GM12873 (cell line): ENCODE measurements at regions not wholly inside any gene's neighbourhood (a gene's known extent, or its start where the extent isn't known, plus 50 kb on each side); places are given as distances from the start of the nearest gene placed in this dataset.

Experiments
- CTCF ChIP-seq: IDR thresholded peaks from 2 replicates; pipeline ENCODE4 v1.5.1; 2012; ENCODE audit warnings: low read depth, mild to moderate bottlenecking, moderate library complexity, low read length, control low read depth; ENCODE audit not compliant: insufficient read depth; ENCODE audit errors: missing control alignments

GRCh38 chr20:60310560-60311349 is 352.5 kb downstream of the CDH26 start:
- TF ChIP-seq CTCF = no peak

GRCh38 chr20:60313191-60313590 is 355.0 kb downstream of the CDH26 start:
- TF ChIP-seq CTCF = no peak

GRCh38 chr20:60313614-60314013 is 355.4 kb downstream of the CDH26 start:
- TF ChIP-seq CTCF = no peak

GRCh38 chr20:60314727-60315126 is 356.5 kb downstream of the CDH26 start:
- no peak for TF ChIP-seq CTCF

- TF ChIP-seq CTCF = no peak
Observed at GRCh38 chr20:60316476-60317158, 358.4 kb downstream of the CDH26 start.

- no peak for TF ChIP-seq CTCF
Observed at GRCh38 chr20:60317401-60317800, 359.2 kb downstream of the CDH26 start.

GRCh38 chr20:60321601-60322000 is 363.4 kb downstream of the CDH26 start:
- TF ChIP-seq CTCF = no peak
